KBM-7 (cell line): ENCODE measurements at regions not wholly inside any gene's neighbourhood (a gene's known extent, or its start where the extent isn't known, plus 50 kb on each side); places are given as distances from the start of the nearest gene placed in this dataset.
A peak's percentile ranks its signal among the peaks of the same experiment; 100 is the strongest.
"Not testable (repeated sequence)": the region's sequence is repeated elsewhere in the genome, so short reads cannot be mapped to it uniquely, and the experiment has no call there.

Experiments
- DNase-seq: peaks from one replicate; pipeline ENCODE4 v3.0.0-alpha.2; 2015
- in situ Hi-C: fragments of 300-500 bp; cut with MboI; formaldehyde crosslinking; loops from 2 replicates; pipeline ENCODE4 v1.14.3; 2020; ENCODE audit warnings: low sequenced_read_pairs, low pct_unique_long_range_greater_than_20kb, mixed read lengths

DNA sequence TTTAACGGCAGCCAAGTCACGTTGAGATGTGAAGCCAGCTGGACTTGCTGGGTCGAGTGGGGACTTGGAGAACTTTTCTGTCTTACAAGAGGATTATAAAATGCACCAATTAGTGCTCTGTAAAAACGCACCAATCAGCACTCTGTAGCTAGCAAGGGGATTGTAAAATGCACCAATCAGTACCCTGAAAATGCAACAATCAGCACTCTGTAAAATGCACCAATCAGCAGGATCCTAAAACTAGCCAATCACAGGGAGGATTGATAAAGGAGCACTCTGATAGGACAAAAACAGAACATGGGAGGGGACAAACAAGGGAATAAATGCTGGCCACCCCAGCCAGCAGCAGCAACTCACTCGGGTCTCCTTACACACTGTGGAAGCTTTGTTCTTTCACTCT, 337.6 kb upstream of the SLITRK5 start:
- DNase-seq: no peak

DNA sequence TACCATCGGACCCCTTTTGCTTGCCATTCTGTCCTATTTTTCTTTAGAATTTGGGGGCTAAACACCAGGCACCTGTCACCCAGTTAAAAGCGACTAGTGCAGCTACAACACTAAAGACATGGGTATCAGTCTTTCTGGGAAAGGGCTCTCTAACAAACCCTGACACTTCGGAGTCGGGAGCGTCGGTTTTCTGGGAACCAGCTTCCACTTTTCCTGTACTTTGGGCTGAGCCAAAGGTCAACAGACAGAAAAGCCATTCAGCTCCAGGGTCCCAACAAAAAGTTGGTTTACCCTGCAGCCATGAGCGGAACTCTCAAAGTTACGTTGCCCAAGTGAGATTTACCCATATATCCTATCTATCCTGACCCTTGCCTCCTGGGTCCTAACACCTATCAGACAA, 337.0 kb upstream of the SLITRK5 start:
- DNase-seq: no peak
- in situ Hi-C loops: no loop called here

More for the DNA sequence above, 337.6 kb upstream of the SLITRK5 start:
- in situ Hi-C loops: no loop called here

DNA sequence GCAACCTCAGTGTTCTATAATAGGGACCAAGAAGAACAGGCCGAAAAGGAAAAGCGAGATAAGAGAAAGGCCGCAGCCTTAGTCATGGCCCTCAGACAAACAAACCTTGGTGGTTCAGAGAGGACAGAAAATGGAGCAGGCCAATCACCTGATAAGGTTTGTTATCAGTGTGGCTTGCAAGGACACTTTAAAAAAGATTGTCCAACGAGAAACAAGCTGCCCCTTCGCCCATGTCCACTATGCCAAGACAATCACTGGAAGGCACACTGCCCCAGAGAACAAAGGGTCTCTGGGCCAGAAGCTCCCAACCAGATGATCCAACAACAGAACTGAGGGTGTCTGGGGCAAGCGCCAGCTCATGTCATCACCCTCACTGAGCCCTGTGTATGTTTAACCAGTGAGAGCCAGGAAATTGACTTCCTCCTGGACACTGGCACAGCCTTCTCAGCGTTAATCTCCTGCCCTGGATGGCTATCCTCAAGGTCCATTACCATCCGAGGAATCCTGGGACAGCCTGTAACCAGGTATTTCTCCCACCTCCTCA, 334.8 kb upstream of the SLITRK5 start:
- in situ Hi-C loops, DNase-seq: not testable (repeated sequence)

DNA sequence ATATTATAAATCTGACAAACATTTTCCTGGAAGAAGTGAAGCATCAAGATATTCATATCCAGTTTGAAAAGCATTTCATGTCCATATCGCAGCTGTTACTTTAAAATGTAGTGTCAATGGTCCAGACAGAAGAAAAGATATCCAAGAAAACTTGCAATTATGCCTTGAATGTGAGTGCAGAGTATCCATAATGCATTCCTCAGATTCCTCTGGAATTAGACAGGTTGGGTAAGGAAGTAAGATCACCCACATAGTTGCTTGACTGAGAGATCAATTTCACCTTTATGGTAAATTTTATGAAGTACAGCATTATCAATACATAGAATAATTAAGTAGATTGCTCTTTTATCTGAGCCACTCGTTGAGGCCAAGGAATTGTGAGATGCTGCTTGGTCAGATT, 327.0 kb upstream of the SLITRK5 start:
- DNase-seq: no peak
- in situ Hi-C loops: no loop called here

DNA sequence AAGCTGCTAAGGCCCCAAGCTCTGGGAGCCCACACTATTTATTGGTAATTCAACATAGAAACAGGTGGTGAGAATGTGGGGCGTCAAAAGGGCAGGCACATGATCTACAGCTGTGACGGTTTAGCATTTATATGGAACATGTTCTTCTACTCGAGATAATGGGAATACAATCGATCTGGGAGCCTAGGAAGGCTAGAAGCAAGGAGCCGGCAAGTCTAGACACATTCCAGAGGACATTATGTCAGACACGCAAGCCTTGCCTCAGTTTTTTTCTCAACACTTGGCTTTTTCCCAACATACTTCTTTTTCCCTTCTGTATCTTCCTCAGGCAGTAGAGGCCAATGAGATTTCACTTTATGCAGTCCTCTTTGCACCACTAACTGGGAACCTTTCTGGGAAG, 315.7 kb upstream of the SLITRK5 start:
- in situ Hi-C loops: no loop called here
- no peak for DNase-seq

DNA sequence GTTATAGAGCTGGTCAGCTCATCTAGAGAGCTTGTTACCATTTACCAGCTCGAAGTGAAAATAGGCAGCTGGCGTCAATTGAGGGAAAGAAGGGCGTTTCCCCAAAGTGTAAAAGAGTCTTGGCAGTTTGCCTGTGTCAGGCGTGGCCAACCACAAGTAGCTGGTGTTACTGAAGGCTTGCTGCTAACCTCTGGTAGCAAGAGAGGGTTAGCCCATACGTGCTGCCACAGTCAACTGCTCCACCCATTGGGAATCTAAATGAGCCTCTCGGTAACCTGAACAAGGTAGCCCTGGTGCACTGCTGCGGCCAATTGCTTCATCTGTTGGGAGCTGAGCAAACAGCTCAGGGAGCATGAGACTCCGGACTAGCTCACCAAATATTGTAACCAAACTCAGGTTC, 314.9 kb upstream of the SLITRK5 start:
- in situ Hi-C loops: no loop called here
- no peak for DNase-seq

DNA sequence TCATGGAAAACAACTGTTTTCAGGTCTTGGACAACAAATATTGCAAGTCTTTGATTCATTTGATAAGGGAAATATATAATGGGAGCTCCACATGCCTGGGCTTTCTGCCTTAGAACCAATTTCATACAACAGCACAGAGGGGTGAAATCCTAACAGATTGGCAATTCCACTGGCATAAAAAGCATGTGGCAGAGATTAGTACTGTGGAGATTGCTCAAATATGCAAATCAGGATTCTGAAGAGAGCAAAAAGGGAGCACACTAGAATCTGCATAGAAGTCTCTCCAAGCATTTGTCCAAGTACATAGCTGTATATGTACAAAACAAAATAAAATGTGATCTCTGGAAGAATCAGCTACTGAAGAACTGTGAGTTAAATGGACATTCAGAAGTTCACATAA, 312.9 kb upstream of the SLITRK5 start:
- no peak for DNase-seq
- in situ Hi-C loops: no loop called here

DNA sequence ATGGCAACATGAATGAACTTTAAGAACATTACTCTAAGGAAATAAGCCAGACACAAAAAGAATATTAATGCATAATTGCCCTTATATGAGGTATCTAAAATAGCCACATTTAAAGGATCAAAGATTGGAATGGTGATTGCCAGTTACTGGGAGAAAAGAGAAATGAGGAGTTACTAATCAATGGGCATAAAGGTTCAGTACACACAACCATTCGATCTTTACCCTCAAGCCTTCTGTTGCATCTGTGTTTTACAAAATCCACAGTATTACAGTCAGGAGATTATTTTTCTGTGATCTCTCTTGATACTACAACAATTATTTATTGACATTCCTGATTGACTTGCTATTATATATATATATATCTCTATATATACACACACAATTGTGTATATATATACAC, 310.0 kb upstream of the SLITRK5 start:
- in situ Hi-C loops: no loop called here
- no peak for DNase-seq

DNA sequence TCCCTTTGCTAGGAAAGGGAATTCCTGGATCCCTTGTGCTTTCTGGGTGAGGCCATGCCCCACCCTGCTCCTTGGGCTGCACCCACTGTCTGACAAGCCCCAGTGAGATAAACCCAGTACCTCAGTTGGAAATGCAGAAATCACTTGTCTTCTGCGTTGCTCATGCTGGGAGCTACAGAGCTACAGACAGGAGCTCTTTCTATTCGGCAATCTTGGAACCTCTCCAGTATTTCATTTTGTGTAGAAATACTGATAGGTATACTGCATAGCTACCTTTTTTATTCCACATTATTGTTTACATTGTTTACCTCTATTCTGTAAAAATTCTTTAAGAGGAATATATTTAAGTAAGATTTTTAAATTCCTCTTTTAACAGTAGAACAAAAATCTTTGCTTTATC, 302.5 kb upstream of the SLITRK5 start:
- in situ Hi-C loops: no loop called here
- no peak for DNase-seq

DNA sequence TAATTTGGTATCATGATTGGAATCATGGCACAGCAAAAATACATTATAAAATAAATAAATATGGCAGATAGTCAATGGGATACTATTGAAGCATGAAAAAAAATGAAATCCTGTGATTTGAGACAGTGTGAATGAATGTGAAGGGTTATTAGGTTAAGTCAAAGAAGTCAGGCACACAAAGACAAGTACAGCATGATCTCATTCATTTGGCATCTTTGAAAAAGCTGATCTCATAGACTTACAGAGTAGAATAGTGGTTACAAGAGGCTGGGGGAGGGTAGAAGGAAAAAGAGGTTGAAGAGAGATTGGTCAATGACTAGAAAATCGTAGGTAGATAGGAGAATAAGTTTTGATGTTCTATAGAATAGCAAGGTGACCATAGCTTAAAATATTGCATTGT, 295.1 kb upstream of the SLITRK5 start:
- no peak for DNase-seq
- in situ Hi-C loops: no loop called here

DNA sequence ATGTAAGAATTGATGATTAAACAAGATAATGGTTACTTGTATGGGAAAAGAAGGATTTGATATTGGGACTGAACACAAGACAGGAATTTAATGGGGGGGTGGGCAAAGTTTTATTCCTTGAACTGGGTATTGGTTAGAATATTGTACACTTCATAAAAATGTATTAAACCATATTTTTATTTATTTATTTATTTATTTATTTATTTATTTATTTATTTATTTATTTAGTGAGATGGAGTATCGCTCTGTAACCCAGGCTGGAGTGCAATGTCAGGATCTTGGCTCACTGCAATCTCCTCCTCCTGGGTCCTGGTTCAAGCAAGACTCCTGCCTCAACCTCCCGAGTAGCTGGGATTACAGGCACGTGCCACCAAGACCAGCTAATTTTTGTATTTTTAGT, 287.1 kb upstream of the SLITRK5 start:
- no peak for DNase-seq

DNA sequence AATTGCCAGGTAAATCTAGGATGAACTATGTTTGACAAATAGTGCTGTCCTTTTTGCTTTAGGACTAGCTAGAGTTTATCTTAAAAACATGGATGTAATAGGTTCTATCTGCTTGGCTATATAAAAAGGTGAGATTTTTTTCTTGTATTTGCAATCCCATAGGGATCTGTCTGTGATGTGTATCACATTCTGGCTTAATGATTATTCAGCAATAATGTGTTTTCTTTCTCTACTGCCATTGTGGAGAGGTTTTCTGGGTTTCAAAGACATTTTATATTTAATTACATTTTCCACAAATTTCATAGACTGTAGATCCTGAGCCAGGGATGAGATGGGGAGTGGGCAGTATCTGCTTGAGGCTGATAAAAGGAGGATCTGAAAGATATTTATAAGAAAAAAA, 277.8 kb upstream of the SLITRK5 start:
- in situ Hi-C loops: no loop called here
- no peak for DNase-seq

More for the DNA sequence above, 287.1 kb upstream of the SLITRK5 start:
- in situ Hi-C loops: no loop called here

DNA sequence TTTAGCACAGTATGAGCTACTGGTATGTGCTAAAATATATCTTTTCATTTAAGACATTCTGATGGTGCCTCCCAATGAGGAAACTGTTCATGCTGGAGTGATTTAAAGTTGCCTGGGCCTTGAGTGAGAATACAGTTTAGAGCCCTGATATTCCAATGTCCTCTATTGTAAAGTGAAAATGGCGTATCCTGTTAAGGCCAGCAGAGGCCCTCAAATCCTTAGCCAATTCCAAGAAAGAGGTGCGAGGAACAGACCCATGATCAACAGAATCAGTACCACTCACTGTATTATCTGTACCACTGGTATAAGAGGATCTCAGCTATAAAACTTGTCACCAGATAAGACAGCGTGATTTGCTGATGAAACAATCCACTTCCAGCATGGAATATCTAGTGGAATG, 273.1 kb upstream of the SLITRK5 start:
- in situ Hi-C loops: no loop called here
- no peak for DNase-seq

DNA sequence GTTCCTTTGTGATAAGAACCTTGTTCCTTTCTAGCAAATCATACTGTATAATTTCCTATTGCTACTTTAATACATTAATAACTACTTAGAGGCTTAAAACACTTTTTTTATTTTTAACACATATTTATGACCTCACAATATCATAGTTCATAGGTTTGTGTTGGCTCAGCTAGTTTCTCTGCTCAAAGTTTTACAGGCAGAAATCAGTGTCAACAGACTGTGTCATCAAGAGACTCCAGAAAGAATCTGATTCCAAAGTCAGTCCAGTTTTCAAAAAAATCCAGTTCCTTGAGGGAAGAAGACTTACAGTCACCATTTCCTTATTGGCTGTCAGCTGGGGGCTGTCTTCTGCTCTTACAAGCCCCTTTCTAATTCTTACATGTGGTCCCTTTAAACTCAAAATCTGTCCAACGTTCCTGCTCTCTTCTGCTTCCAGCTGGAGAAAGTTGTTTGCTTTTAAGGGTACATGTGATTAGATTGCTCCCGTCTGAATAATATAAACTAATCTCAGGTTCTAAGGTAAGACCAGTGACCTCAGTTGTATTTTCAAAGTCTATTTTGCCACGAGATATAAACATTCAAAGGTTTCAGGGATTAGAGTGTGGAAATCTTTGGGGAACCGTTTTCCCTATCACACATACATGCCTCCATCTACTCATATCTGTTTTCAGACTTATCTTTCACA, 267.3 kb upstream of the SLITRK5 start:
- no peak for DNase-seq
- in situ Hi-C loops: no loop called here

DNA sequence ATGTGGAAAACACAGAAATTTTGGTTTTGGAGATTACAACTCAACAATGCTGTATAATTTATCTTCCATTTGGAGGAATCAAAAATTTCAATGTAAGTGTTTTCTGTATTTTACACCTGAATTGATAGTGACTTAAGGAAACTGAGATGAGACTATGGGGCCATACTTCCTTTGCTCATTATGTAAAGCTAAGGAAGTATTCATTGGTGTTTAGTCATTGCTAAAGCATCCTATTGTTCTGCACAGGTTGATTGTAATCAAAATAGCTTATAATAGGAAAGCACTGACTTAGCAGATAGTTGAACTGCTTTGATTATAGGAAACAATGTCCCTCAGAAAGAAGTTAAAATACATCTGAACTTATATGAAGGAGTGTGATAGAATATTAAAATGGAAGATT, 244.4 kb upstream of the SLITRK5 start:
- in situ Hi-C loops: no loop called here
- DNase-seq: no peak

DNA sequence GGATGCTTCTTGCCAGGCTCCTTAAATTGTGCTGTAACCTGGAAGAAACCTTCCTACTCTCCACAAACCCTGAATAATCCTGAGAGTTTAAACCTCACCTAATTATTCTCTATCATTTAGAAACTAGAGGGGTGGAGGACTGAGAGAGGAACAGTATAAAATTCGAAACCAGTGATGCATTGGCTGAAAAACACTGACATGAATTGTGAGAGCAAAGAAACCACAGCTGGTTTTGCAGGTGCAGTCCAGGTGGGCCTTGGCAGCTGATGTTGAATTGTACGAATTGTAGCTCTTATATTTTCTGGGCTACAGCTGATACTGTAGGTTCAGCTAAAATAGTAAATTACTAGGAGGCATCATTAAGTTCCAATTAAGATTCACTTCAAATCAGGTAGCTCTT, 227.0 kb upstream of the SLITRK5 start:
- DNase-seq: no peak
- in situ Hi-C loops: no loop called here

DNA sequence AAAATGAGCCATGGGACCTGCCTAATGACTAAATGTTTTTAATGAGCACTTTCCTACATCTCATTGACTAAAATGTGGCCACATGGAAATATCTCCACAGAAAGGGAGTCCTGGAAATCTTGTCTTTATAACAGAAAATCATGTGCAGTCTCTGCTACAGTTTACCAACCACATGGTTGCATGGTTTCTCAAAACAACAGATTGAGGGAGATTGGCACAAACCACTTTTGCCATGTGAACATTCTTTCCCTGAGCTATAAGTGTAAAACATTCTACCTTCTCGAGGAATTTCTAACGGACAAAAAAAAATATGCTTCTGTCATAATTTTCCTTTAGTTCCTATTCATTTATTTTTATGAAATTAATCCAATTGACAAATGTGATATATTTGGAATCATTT, 218.9 kb upstream of the SLITRK5 start:
- in situ Hi-C loops: no loop called here
- no peak for DNase-seq

DNA sequence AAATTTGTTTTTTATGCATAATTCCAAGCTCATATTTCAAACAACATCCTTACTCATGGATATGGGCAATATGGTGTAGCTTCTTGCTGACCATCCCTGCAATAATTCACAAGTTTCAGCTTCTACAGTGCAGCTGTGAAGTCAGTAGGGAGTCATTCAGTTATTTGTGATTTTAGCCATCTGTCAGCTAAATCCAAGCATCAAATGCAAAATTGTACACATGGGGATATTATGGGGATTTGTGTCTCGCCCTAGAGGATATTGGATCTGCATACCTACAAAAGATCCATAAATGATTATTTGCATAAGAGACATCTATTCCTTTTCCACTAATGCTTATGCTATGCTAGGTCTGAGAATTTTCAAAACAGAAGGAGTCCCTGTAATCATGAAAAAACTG, 217.9 kb upstream of the SLITRK5 start:
- in situ Hi-C loops: no loop called here
- DNase-seq: no peak

DNA sequence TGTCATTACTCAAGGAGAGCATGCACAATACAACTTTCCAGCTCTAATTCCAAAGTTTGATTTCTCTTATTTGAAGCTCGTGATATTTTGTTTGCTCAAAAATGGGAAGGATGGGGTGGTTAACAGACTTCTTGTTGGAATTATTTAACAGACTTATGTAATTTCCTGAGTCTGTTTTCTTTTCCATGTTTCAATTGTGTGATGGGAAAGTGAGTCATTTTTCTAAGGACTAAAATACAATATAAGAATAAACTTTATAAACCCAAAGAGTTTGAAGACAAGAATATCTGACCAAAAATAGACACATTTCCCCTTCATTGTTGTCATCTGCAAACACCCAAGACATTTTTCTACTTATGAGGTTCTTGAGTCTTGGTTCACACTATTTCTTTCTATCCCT, 211.8 kb upstream of the SLITRK5 start:
- no peak for DNase-seq
- in situ Hi-C loops: no loop called here

DNA sequence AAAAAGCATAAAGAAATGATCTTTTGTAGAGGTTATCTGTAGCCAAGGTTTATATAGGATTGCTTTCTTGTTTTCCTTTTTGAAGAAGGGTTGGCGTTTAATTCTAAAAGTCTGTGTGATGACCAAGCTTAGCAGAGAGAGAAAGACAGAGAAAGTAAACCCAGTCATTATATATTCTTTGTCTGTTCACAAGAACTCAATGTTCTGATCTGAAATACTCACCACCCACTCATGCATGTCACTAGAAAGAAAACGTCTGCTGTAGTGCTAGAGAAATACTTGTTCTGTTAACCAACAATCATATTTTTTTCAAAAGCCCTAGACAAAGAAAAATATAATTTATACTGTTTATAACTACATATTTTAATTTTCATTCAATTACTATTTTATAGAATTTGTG, 173.7 kb upstream of the SLITRK5 start:
- DNase-seq: no peak
- in situ Hi-C loops: no loop called here

DNA sequence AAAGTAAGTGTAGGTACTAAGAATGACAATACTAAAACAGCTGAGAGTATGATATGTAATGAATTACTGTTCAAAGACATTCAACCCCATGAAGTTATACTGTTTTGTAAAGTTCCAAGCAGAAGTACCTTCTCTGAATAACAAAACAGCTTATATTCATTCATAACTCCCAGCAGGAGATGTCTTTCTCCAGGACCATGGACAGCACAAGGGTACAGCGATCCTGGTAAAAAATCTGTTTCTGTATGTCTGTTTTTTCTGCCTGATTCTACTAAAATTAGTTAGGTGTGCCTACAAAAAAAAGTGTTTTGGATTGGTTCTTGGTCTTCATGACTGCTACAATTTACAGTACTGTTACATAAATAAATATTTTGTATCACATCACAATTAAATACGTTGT, 172.5 kb upstream of the SLITRK5 start:
- in situ Hi-C loops: no loop called here
- peak; percentile 11 for DNase-seq
